Lower leg skin (tissue), 4 donors: ENCODE measurements at regions not wholly inside any gene's neighbourhood (a gene's known extent, or its start where the extent isn't known, plus 50 kb on each side); places are given as distances from the start of the nearest gene placed in this dataset.

Experiments
- DNase-seq, 2 donors: peaks; one replicate each; pipeline ENCODE4 v3.0.0-alpha.2; 2019; ENCODE audit warnings: low spot score in 2 of 2
- H3K4me3 ChIP-seq: fragments of 200-600 bp; sonication (generic); 2 replicates; pipeline ENCODE4 v1.5.1; 2017; ENCODE audit warnings: mild to moderate bottlenecking, low read depth; ENCODE audit not compliant: poor library complexity, severe bottlenecking
- POLR2A ChIP-seq, 2 donors: fragments of 450-650 bp; IDR thresholded peaks; one replicate each; pipeline ENCODE4 v1.6.1; 2016 to 2017; ENCODE audit warnings: antibody characterized with exemption in 2 of 2, mild to moderate bottlenecking in 1 of 2, moderate library complexity in 1 of 2
- WGBS, 2 donors: methylation state at CpG; one replicate each; pipeline ENCODE4 v1.1.5; 2018; 5-methylcytosine and 5-hydroxymethylcytosine counted together
- intact Hi-C: fragments of 100-400 bp; cut with DNase I; formaldehyde crosslinking; loops from one replicate; pipeline ENCODE4 v1.15.0; 2023; ENCODE audit warnings: low total_unique reads
- TF ChIP-seq, protein P1 (sequence below), 3 donors: fragments of 450-650 bp; IDR thresholded peaks; one replicate each; pipeline ENCODE4 v1.5.1; 2016; ENCODE audit warnings: antibody characterized with exemption in 3 of 3, mild to moderate bottlenecking in 3 of 3, moderate library complexity in 2 of 3

GRCh38 chr2:19635951-19636510 is 265.8 kb downstream of the TTC32 start:
- 80 to 81% methylated on average over 8 of the region's 8 CpGs for WGBS, 2 donors

GRCh38 chr2:19632403-19632991 is 269.3 kb downstream of the TTC32 start:
- intact Hi-C loops = no loop called here
- WGBS, 2 donors = 19 to 21% methylated on average over 5 of the region's 5 CpGs
- H3K4me3 ChIP-seq = no peak overlapping the region
- DNase-seq = peak in 1 of 2 donors; percentile 47
- no peak for TF ChIP-seq POLR2A (IDR thresholded peaks at IDR 0.05)
- TF ChIP-seq, protein P1, sequence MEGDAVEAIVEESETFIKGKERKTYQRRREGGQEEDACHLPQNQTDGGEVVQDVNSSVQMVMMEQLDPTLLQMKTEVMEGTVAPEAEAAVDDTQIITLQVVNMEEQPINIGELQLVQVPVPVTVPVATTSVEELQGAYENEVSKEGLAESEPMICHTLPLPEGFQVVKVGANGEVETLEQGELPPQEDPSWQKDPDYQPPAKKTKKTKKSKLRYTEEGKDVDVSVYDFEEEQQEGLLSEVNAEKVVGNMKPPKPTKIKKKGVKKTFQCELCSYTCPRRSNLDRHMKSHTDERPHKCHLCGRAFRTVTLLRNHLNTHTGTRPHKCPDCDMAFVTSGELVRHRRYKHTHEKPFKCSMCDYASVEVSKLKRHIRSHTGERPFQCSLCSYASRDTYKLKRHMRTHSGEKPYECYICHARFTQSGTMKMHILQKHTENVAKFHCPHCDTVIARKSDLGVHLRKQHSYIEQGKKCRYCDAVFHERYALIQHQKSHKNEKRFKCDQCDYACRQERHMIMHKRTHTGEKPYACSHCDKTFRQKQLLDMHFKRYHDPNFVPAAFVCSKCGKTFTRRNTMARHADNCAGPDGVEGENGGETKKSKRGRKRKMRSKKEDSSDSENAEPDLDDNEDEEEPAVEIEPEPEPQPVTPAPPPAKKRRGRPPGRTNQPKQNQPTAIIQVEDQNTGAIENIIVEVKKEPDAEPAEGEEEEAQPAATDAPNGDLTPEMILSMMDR (IDR thresholded peaks at IDR 0.05) = no peak

More at GRCh38 chr2:19635951-19636510, 265.8 kb downstream of the TTC32 start:
- intact Hi-C loops = no loop called here
- DNase-seq = no peak
- no peak for TF ChIP-seq POLR2A (IDR thresholded peaks at IDR 0.05)
- no peak overlapping the region for H3K4me3 ChIP-seq

- DNase-seq = no peak
- H3K4me3 ChIP-seq = no peak overlapping the region
- TF ChIP-seq, protein P1 (IDR thresholded peaks at IDR 0.05) = no peak
- no peak for TF ChIP-seq POLR2A (IDR thresholded peaks at IDR 0.05)
- WGBS, 2 donors = 47 to 55% methylated on average over 1 of the region's 1 CpG
- intact Hi-C loops = no loop called here
Measured at GRCh38 chr2:19631871-19632270, 269.9 kb downstream of the TTC32 start.

DNA sequence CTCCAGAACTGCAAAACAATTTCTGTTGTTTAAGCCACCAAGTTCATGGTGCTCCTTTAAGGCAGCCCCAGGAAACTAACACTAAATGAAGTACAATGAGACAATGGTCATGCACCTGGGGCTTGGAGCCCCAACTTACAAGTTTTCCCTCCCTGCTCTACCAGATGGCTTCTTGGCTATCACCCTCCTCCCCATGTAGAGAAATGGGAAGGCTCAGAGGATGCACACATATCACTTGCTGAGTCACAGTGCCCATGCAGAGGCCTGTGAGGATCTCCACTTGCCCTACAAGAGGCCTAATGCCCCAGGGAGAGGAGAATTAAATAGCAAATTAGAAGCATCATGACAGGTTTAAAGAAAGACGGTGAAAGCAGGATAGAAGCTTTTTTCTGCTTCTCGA is 270.9 kb downstream of the TTC32 start:
- intact Hi-C loops = no loop called here
- DNase-seq = no peak
- no peak overlapping the region for H3K4me3 ChIP-seq
- TF ChIP-seq, protein P1 (IDR thresholded peaks at IDR 0.05) = no peak
- TF ChIP-seq POLR2A (IDR thresholded peaks at IDR 0.05) = no peak
- 81 to 85% methylated on average over 2 of the region's 2 CpGs for WGBS, 2 donors

GRCh38 chr2:19627359-19627758 is 268.9 kb upstream of the OSR1 start:
- no peak for DNase-seq
- TF ChIP-seq, protein P1 (IDR thresholded peaks at IDR 0.05) = no peak
- TF ChIP-seq POLR2A (IDR thresholded peaks at IDR 0.05) = no peak
- no peak overlapping the region for H3K4me3 ChIP-seq
- intact Hi-C loops = no loop called here

- intact Hi-C loops = no loop called here
- no peak for DNase-seq
Measured at GRCh38 chr2:19623488-19623887, 265.1 kb upstream of the OSR1 start.

More at GRCh38 chr2:19623488-19623887, 265.1 kb upstream of the OSR1 start:
- TF ChIP-seq, protein P1 (IDR thresholded peaks at IDR 0.05) = no peak
- TF ChIP-seq POLR2A (IDR thresholded peaks at IDR 0.05) = no peak
- WGBS, 2 donors = 13 to 18% methylated on average over 1 of the region's 1 CpG
- no peak overlapping the region for H3K4me3 ChIP-seq
